OCI-LY7 (cell line): ENCODE measurements at regions not wholly inside any gene's neighbourhood (a gene's known extent, or its start where the extent isn't known, plus 50 kb on each side); places are given as distances from the start of the nearest gene placed in this dataset.
"Not testable (repeated sequence)": the region's sequence is repeated elsewhere in the genome, so short reads cannot be mapped to it uniquely, and the experiment has no call there.

ENCODE experiments used
- BruUV-seq: library from RNA; stranded (reverse); fragments of 400-500 nt; replicated peaks from 2 replicates; lab custom pipeline; 2021; lab: Mats Ljungman, UMichigan
- CTCF ChIA-PET: fragments of 300-600 bp; sonication (Branson Sonifier 250); formaldehyde crosslinking; loops from one replicate; lab custom pipeline; 2022; ENCODE audit warnings: antibody characterized with exemption; ENCODE audit not compliant: unreplicated experiment; lab: Charles Lee
- POLR2A ChIA-PET: fragments of 300-600 bp; sonication (Branson Sonifier 250); formaldehyde crosslinking; loops from one replicate; lab custom pipeline; 2022; ENCODE audit warnings: antibody characterized with exemption; lab: Charles Lee
- DNase-seq: peaks from one replicate; pipeline ENCODE4 v3.0.0-alpha.2; 2015; ENCODE audit warnings: low spot score
- H2AFZ ChIP-seq: fragments of 200-600 bp; sonication (generic), shearing (Covaris generic); 2 replicates; pipeline ENCODE4 v1.6.1; 2014; ENCODE audit warnings: mild to moderate bottlenecking, antibody characterized with exemption, low read length, moderate library complexity
- H3K27ac ChIP-seq: fragments of 200-600 bp; sonication (generic); 2 replicates; pipeline ENCODE4 v1.5.1; 2014; ENCODE audit warnings: mixed run types, low read depth, mild to moderate bottlenecking, moderate library complexity, low read length, inconsistent platforms; ENCODE audit not compliant: poor library complexity, severe bottlenecking
- H3K36me3 ChIP-seq: fragments of 200-600 bp; sonication (generic); 2 replicates; pipeline ENCODE4 v1.6.1; 2014; ENCODE audit warnings: mild to moderate bottlenecking, antibody characterized with exemption, low read length, moderate library complexity, mixed read lengths; ENCODE audit not compliant: insufficient read depth
- H3K4me1 ChIP-seq: fragments of 200-600 bp; sonication (generic); 2 replicates; pipeline ENCODE4 v1.5.1; 2014; ENCODE audit warnings: mild to moderate bottlenecking, low read length; ENCODE audit not compliant: insufficient read depth, poor library complexity, severe bottlenecking
- H3K4me2 ChIP-seq: fragments of 200-600 bp; sonication (generic); 2 replicates; pipeline ENCODE4 v1.6.1; 2014; ENCODE audit warnings: mild to moderate bottlenecking, low read length
- H3K4me3 ChIP-seq: fragments of 200-600 bp; sonication (generic); 2 replicates; pipeline ENCODE4 v1.5.1; 2014; ENCODE audit warnings: mild to moderate bottlenecking, low read depth, low read length; ENCODE audit not compliant: poor library complexity, severe bottlenecking
- H3K79me2 ChIP-seq: fragments of 200-600 bp; sonication (generic); 2 replicates; pipeline ENCODE4 v1.6.1; 2016; ENCODE audit warnings: low read depth, mild to moderate bottlenecking, low read length, moderate library complexity, mixed read lengths; ENCODE audit not compliant: insufficient read depth
- H3K9me2 ChIP-seq: fragments of 200-600 bp; sonication (generic); 2 replicates; pipeline ENCODE4 v1.6.1; 2016; ENCODE audit warnings: mild to moderate bottlenecking, low read length, mixed read lengths; ENCODE audit not compliant: insufficient read depth
- H3K9me3 ChIP-seq: fragments of 200-600 bp; sonication (generic); 2 replicates; pipeline ENCODE4 v1.6.1; 2014; ENCODE audit warnings: mild to moderate bottlenecking, mixed run types, low read length, mixed read lengths
- H4K20me1 ChIP-seq: fragments of 200-600 bp; sonication (generic); 2 replicates; pipeline ENCODE4 v1.6.1; 2014; ENCODE audit warnings: mild to moderate bottlenecking, antibody characterized with exemption, low read length, moderate library complexity, mixed read lengths; ENCODE audit not compliant: insufficient read depth
- CTCF ChIP-seq: fragments of 200-600 bp; sonication (generic); conservative IDR thresholded peaks from 2 replicates; pipeline ENCODE4 v1.5.1; 2014; ENCODE audit warnings: mild to moderate bottlenecking, antibody characterized with exemption, low read length, moderate library complexity, mixed read lengths
- EZH2phosphoT487 ChIP-seq: fragments of 200-600 bp; sonication (generic); IDR thresholded peaks from 2 replicates; pipeline ENCODE4 v1.6.1; 2018; ENCODE audit warnings: low read depth, borderline replicate concordance, mild to moderate bottlenecking, mixed run types, antibody characterized with exemption, low read length, moderate library complexity, mixed read lengths
- intact Hi-C: fragments of 100-400 bp; cut with micrococcal nuclease; formaldehyde crosslinking; loops from one replicate; pipeline ENCODE4 v1.10.0; 2022; ENCODE audit not compliant: unreplicated experiment

GRCh38 chr2:82994151-82994550 lies 1464.9 kb downstream of the SUCLG1 start:
- H3K4me1 ChIP-seq, result no peaks in the 10 kb centered on the region

GRCh38 chr2:82993609-82994008 lies 1465.5 kb downstream of the SUCLG1 start:
- no peak overlapping the region for H2AFZ ChIP-seq
- H3K36me3 ChIP-seq, result no peaks in the 10 kb centered on the region
- H3K9me3 ChIP-seq, result no peaks in the 10 kb centered on the region
- intact Hi-C loops, result no loop called here
- DNase-seq, result no peak
- no peaks in the 10 kb centered on the region for H3K79me2 ChIP-seq
- H3K4me3 ChIP-seq, result no peak overlapping the region
- no peaks in the 10 kb centered on the region for H3K4me1 ChIP-seq
- H3K9me2 ChIP-seq, result no peaks in the 10 kb centered on the region
- POLR2A ChIA-PET, result no interaction called here
- no peak overlapping the region for H3K27ac ChIP-seq
- CTCF ChIA-PET, result no interaction called here
- H3K4me2 ChIP-seq, result no peak overlapping the region
- no peaks in the 10 kb centered on the region for H4K20me1 ChIP-seq
- BruUV-seq, result no TSS peak
- no peak for TF ChIP-seq CTCF
- TF ChIP-seq EZH2phosphoT487, result no peak

More at GRCh38 chr2:82994151-82994550, 1464.9 kb downstream of the SUCLG1 start:
- no peaks in the 10 kb centered on the region for H3K9me3 ChIP-seq
- BruUV-seq, result no TSS peak
- ChIA-PET CTCF (no interaction called here), POLR2A (no interaction called here)
- no peaks in the 10 kb centered on the region for H3K9me2 ChIP-seq
- H3K27ac ChIP-seq, result no peak overlapping the region
- DNase-seq, result no peak
- H4K20me1 ChIP-seq, result no peaks in the 10 kb centered on the region
- TF ChIP-seq CTCF (no peak), EZH2phosphoT487 (no peak)
- H3K79me2 ChIP-seq, result no peaks in the 10 kb centered on the region
- H3K4me2 ChIP-seq, result no peak overlapping the region
- H2AFZ ChIP-seq, result no peak overlapping the region
- H3K4me3 ChIP-seq, result no peak overlapping the region
- H3K36me3 ChIP-seq, result no peaks in the 10 kb centered on the region
- intact Hi-C loops, result no loop called here

- DNase-seq, result no peak
- H3K4me3 ChIP-seq, result no peak overlapping the region
- no peaks in the 10 kb centered on the region for H4K20me1 ChIP-seq
- intact Hi-C loops, result no loop called here
- H3K27ac ChIP-seq, result no peak overlapping the region
- BruUV-seq, result no TSS peak
- no peaks in the 10 kb centered on the region for H3K79me2 ChIP-seq
- no peak overlapping the region for H2AFZ ChIP-seq
- no peaks in the 10 kb centered on the region for H3K4me1 ChIP-seq
- H3K36me3 ChIP-seq, result no peaks in the 10 kb centered on the region
- CTCF ChIA-PET, result no interaction called here
- no peak overlapping the region for H3K4me2 ChIP-seq
- H3K9me3 ChIP-seq, result no peaks in the 10 kb centered on the region
- TF ChIP-seq EZH2phosphoT487 (no peak), CTCF (no peak)
- POLR2A ChIA-PET, result no interaction called here
- H3K9me2 ChIP-seq, result no peaks in the 10 kb centered on the region
Observed at GRCh38 chr2:82992968-82993367, 1466.1 kb downstream of the SUCLG1 start.

GRCh38 chr2:82987706-82988105 lies 1471.4 kb downstream of the SUCLG1 start:
- H3K79me2 ChIP-seq, H3K36me3 ChIP-seq, H3K4me1 ChIP-seq, H3K9me2 ChIP-seq, H2AFZ ChIP-seq, CTCF ChIA-PET, H4K20me1 ChIP-seq, H3K9me3 ChIP-seq, H3K4me2 ChIP-seq, DNase-seq, H3K27ac ChIP-seq, POLR2A ChIA-PET, H3K4me3 ChIP-seq, intact Hi-C loops, BruUV-seq: not testable (repeated sequence)
